ENCODE measurements at regions not wholly inside any gene's neighbourhood (a gene's known extent, or its start where the extent isn't known, plus 50 kb on each side); places are given as distances from the start of the nearest gene placed in this dataset.

- no peak for DNase-seq
These were observed 246.5 kb upstream of the C1orf174 start for GRCh38 chr1:4146614-4147013.

GRCh38 chr1:4147509-4147908 is 247.4 kb upstream of the C1orf174 start:
- DNase-seq, result no peak

- DNase-seq, result no peak
These were observed 249.2 kb upstream of the C1orf174 start for GRCh38 chr1:4149281-4149680.

GRCh38 chr1:4149831-4150230 is 249.8 kb upstream of the C1orf174 start:
- no peak for DNase-seq

GRCh38 chr1:4150262-4150661 is 250.2 kb upstream of the C1orf174 start:
- DNase-seq, result no peak

GRCh38 chr1:4152266-4152665 is 252.2 kb upstream of the C1orf174 start:
- DNase-seq, result no peak

GRCh38 chr1:4153571-4153970 is 253.5 kb upstream of the C1orf174 start:
- no peak for DNase-seq

- no peak for DNase-seq
These were observed 256.3 kb upstream of the C1orf174 start for GRCh38 chr1:4156241-4156973.

GRCh38 chr1:4160181-4160580 is 260.1 kb upstream of the C1orf174 start:
- no peak for DNase-seq

GRCh38 chr1:4161366-4162006 is 261.4 kb upstream of the C1orf174 start:
- DNase-seq, result no peak

- no peak for DNase-seq
These were observed 264.9 kb upstream of the C1orf174 start for GRCh38 chr1:4164965-4165364.

- DNase-seq, result no peak
These were observed 265.7 kb upstream of the C1orf174 start for GRCh38 chr1:4165686-4166300.

- no peak for DNase-seq
These were observed 266.6 kb upstream of the C1orf174 start for GRCh38 chr1:4166713-4167112.

- DNase-seq, result no peak
These were observed 269.9 kb upstream of the C1orf174 start for GRCh38 chr1:4169991-4170390.

- DNase-seq, result no peak
These were observed 270.7 kb upstream of the C1orf174 start for GRCh38 chr1:4170548-4171340.

- DNase-seq, result no peak
These were observed 271.7 kb upstream of the C1orf174 start for GRCh38 chr1:4171480-4172450.

GRCh38 chr1:4172644-4173599 is 272.9 kb upstream of the C1orf174 start:
- DNase-seq, result no peak

- no peak for DNase-seq
These were observed 273.7 kb upstream of the C1orf174 start for GRCh38 chr1:4173731-4174130.

- no peak for DNase-seq
These were observed 274.5 kb upstream of the C1orf174 start for GRCh38 chr1:4174291-4175200.
